Heart right ventricle (tissue), 16 donors: ENCODE measurements at regions not wholly inside any gene's neighbourhood (a gene's known extent, or its start where the extent isn't known, plus 50 kb on each side); places are given as distances from the start of the nearest gene placed in this dataset.

Experiments used
- ATAC-seq, 8 donors: fragments of 200-7000 bp; cut with Tn5 transposase; one replicate each; pipeline ENCODE4 v1.9.1; 2020; ENCODE audit warnings: mild to moderate bottlenecking in 8 of 8, moderate library complexity in 8 of 8, moderate number of reproducible peaks in 1 of 8
- DNase-seq, 2 donors: peaks; one replicate each; pipeline ENCODE4 v3.0.0-alpha.2; 2020
- H3K27ac ChIP-seq, 10 donors: fragments of 200-600 bp; sonication (generic) in 2 of 10; one replicate each; pipeline versions ENCODE4 v1.5.0 to v1.8.0; 2020 to 2022; ENCODE audit warnings: mild to moderate bottlenecking in 3 of 10
- H3K27me3 ChIP-seq, 7 donors: fragments of 200-600 bp; one replicate each; pipeline ENCODE4 v1.8.0; 2021 to 2022; ENCODE audit warnings: mild to moderate bottlenecking in 2 of 7
- H3K36me3 ChIP-seq, 9 donors: fragments of 200-600 bp; sonication (generic) in 1 of 9; one replicate each; pipeline versions ENCODE4 v1.5.0 to v1.8.0; 2020 to 2022; ENCODE audit warnings: mild to moderate bottlenecking in 2 of 9
- H3K4me1 ChIP-seq, 9 donors: fragments of 200-600 bp; sonication (generic) in 1 of 9; one replicate each; pipeline versions ENCODE4 v1.5.0 to v1.8.0; 2020 to 2022; ENCODE audit warnings: mild to moderate bottlenecking in 4 of 9
- H3K4me3 ChIP-seq, 10 donors: fragments of 200-600 bp; sonication (generic) in 2 of 10; one replicate each; pipeline versions ENCODE4 v1.5.0 to v1.8.0; 2020 to 2022; ENCODE audit warnings: mild to moderate bottlenecking in 7 of 10, moderate library complexity in 2 of 10
- H3K9me3 ChIP-seq, 11 donors: fragments of 200-600 bp in 10 of 11; sonication (generic) in 2 of 11; one replicate each; pipeline versions ENCODE4 v1.5.0 to v1.8.0; 2013 to 2022; ENCODE audit warnings: mild to moderate bottlenecking in 2 of 11, control low read depth in 1 of 11, moderate library complexity in 1 of 11
- WGBS, 2 donors: extraction: QIAGEN DNeasy Blood & Tissue Kit; methylation state at CpG; one replicate each; pipeline ENCODE4 v1.1.7; 2013; ENCODE audit warnings: inconsistent platforms in 1 of 2; 5-methylcytosine and 5-hydroxymethylcytosine counted together
- intact Hi-C, 10 donors: fragments of 100-400 bp; cut with DNase I; formaldehyde crosslinking; loops; one replicate each; pipeline versions ENCODE4 v1.11.1 to v1.14.2; 2022
- TF ChIP-seq, protein P1 (sequence below), 9 donors: fragments of 200-600 bp; sonication (generic) in 2 of 9; IDR thresholded peaks; one replicate each; pipeline versions ENCODE4 v1.5.0 to v1.8.0; 2021 to 2022; ENCODE audit warnings: antibody characterized with exemption in 9 of 9, mild to moderate bottlenecking in 5 of 9, moderate library complexity in 1 of 9
- donor health status: Arrhythmogenic right ventricular cardiomyopathy.
- donor health status: ischemic (EF 13 %, LVEDD 7.1; RV severe dilation, severe dysfunction).
- donor health status: healthy with polysubstance abuse.
- donor health status: DM: no; HTN: yes; CAD: no.
- donor health status: DM: no; HTN: no; CAD: no.
- donor health status: ischemic (EF 25% LVEDD 6.9; RV normal size, moderate dysfunction).
- donor health status: ischemic (EF 25% LVEDD 5.7; RV mildly dilated, moderate dysfunction).
- donor health status: healthy.
- donor health status: DM: yes; HTN: yes; CAD: no.
- donor health status: Ischemic cardiomyopathy.
- donor health status: ischemic (EF 35%, LVEDD 5.7; RV mildly dilated, moderate dysfunction).
- donor health status: nonischemic (EF 11% LVEDD 7.7; RV severe dilation, severe dysfunction).
- donor health status: DM: yes; HTN: yes; CAD: no.
- donor health status: PGD.
- donor health status: ischemic (EF 29% LVEDD 5.4; RV normal size, mild dysfunction).
- donor health status: nonischemic (EF 23%, LVEDD 6.1; RV moderate dilation, normal function).

DNA sequence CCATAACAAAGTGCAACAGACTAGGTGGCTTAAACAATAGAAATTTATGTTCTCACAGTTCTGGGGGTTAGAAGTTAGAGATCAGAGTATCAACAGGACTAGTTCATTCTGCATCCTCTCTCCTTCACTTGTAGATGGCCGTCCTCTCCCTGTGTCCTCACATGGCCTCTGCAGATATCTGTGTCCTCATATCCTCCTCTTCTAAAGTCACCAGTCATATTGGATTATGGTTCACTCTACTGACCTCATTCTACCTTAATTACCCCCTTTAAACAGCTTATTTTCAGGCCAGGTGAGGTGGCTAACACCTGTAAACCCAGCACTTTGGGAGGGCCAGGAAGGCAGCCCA, 135.1 kb downstream of the RAB38 start:
- intact Hi-C loops, result no loop called here
- H3K4me3 ChIP-seq, result no peak overlapping the region
- H3K27ac ChIP-seq, result no peak overlapping the region
- WGBS, 2 donors, result 79 to 80% methylated on average over 1 of the region's 1 CpG
- peaks cover 0 to 3% (median 0%) of the 10 kb centered on the region in 11 donors for H3K9me3 ChIP-seq
- DNase-seq (no peak), ATAC-seq (no peak)
- peaks cover 0 to 16% (median 7%) of the 10 kb centered on the region in 7 donors for H3K27me3 ChIP-seq
- no peaks in the 10 kb centered on the region for H3K4me1 ChIP-seq
- TF ChIP-seq, protein P1, sequence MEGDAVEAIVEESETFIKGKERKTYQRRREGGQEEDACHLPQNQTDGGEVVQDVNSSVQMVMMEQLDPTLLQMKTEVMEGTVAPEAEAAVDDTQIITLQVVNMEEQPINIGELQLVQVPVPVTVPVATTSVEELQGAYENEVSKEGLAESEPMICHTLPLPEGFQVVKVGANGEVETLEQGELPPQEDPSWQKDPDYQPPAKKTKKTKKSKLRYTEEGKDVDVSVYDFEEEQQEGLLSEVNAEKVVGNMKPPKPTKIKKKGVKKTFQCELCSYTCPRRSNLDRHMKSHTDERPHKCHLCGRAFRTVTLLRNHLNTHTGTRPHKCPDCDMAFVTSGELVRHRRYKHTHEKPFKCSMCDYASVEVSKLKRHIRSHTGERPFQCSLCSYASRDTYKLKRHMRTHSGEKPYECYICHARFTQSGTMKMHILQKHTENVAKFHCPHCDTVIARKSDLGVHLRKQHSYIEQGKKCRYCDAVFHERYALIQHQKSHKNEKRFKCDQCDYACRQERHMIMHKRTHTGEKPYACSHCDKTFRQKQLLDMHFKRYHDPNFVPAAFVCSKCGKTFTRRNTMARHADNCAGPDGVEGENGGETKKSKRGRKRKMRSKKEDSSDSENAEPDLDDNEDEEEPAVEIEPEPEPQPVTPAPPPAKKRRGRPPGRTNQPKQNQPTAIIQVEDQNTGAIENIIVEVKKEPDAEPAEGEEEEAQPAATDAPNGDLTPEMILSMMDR (IDR thresholded peaks at IDR 0.05), result no peak
- no peaks in the 10 kb centered on the region for H3K36me3 ChIP-seq

DNA sequence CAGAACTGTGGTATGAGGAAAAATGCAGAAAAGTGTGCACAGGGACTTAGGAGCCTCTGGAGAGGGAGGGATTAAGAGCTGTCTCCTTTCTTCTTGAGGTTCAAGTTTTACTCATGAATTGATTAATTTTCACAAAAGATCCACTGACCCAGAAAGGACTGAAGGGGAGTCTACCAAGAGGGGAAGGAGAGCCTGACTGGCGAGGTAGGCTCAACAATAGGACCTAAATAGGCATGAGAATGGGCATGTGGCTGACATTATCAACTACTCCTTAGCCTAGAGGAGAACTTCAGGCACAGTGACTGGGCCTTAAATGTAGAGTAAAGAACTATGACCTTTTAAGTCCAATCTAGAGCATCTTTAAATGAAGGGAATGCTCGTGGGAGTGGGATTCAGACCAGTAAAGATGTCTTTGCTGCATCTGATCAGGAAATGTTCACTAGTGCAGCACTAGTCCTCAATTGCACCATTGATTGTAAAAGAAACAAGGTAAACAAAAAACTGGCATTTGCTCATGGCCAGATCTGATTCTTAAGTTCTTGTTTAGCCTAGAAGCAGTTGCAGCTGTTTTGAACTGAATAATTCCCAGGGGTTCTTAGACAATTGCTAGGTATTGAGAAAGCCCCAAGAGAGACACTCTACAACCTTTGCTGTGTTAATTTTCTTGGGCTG, 135.6 kb downstream of the RAB38 start:
- Histone ChIP-seq H3K4me1 (no peaks in the 10 kb centered on the region), H3K9me3 (peaks cover 0 to 4% (median 0%) of the 10 kb centered on the region in 11 donors), H3K36me3 (no peaks in the 10 kb centered on the region), H3K27me3 (peaks cover 0 to 16% (median 4%) of the 10 kb centered on the region in 7 donors), H3K4me3 (no peak overlapping the region), H3K27ac (no peak overlapping the region)
- no peak for ATAC-seq
- TF ChIP-seq, protein P1 (IDR thresholded peaks at IDR 0.05), result no peak
- DNase-seq, result no peak
- WGBS, 2 donors, result 80 to 82% methylated on average over 2 of the region's 2 CpGs
- intact Hi-C loops, result no loop called here

DNA sequence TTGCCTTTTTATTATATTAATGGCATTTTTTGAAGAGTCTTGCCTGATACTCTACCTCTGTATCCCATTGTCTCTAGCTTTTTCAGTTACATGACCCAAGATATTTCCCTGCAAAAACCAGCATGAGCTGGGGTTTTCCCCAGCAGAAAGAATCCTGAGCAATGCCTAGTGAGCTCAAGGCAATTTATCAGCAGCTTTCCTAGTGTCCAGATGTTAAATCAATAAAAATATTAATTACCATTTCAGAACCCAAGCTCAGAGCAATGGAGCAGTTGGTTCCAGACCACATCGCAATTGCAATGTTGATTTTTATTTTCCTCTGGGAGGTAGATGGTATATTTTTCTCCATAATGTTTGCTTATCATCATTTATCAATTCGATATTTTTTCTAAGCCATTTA, 137.2 kb downstream of the RAB38 start:
- intact Hi-C loops, result loop anchor here in 1 of 10 donors (1.0 kb wide), 1 partner anchor 43 kb away; no protein-coding TSS in a partner anchor
- Histone ChIP-seq H3K9me3 (peaks cover 0 to 4% (median 0%) of the 10 kb centered on the region in 11 donors), H3K4me1 (no peaks in the 10 kb centered on the region), H3K36me3 (no peaks in the 10 kb centered on the region), H3K4me3 (no peak overlapping the region), H3K27me3 (peaks cover 0 to 12% (median 0%) of the 10 kb centered on the region in 7 donors), H3K27ac (no peak overlapping the region)
- no peak for ATAC-seq
- DNase-seq, result no peak
- TF ChIP-seq, protein P1 (IDR thresholded peaks at IDR 0.05), result no peak
- WGBS, 2 donors, result 89 to 90% methylated on average over 2 of the region's 2 CpGs

DNA sequence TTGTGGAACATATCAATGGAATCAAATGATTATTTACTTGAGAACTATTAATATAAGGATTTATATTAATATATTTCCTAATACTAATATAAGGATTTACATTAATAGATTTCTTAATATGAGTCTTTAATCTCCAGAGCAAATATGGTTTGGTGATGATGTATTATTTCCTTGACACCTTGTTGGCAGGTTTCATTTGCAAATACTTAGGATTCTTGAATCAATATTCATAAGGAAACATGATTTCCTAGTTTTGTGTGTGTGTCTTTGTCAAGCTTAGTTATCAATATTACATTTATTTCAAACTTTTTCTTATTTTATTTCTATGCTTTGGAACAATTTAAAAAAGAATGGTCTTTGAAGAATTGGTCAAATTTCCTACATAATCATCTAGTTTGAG, 138.5 kb downstream of the RAB38 start:
- H3K27me3 ChIP-seq, result peaks cover 0 to 11% (median 0%) of the 10 kb centered on the region in 7 donors
- no peak overlapping the region for H3K27ac ChIP-seq
- H3K4me3 ChIP-seq, result no peak overlapping the region
- intact Hi-C loops, result no loop called here
- TF ChIP-seq, protein P1 (IDR thresholded peaks at IDR 0.05), result no peak
- H3K4me1 ChIP-seq, result no peaks in the 10 kb centered on the region
- ATAC-seq, result no peak
- H3K36me3 ChIP-seq, result no peaks in the 10 kb centered on the region
- no peak for DNase-seq
- H3K9me3 ChIP-seq, result peaks cover 0 to 4% (median 0%) of the 10 kb centered on the region in 11 donors
